ENCODE measurements at regions not wholly inside any gene's neighbourhood (a gene's known extent, or its start where the extent isn't known, plus 50 kb on each side); places are given as distances from the start of the nearest gene placed in this dataset.

DNA sequence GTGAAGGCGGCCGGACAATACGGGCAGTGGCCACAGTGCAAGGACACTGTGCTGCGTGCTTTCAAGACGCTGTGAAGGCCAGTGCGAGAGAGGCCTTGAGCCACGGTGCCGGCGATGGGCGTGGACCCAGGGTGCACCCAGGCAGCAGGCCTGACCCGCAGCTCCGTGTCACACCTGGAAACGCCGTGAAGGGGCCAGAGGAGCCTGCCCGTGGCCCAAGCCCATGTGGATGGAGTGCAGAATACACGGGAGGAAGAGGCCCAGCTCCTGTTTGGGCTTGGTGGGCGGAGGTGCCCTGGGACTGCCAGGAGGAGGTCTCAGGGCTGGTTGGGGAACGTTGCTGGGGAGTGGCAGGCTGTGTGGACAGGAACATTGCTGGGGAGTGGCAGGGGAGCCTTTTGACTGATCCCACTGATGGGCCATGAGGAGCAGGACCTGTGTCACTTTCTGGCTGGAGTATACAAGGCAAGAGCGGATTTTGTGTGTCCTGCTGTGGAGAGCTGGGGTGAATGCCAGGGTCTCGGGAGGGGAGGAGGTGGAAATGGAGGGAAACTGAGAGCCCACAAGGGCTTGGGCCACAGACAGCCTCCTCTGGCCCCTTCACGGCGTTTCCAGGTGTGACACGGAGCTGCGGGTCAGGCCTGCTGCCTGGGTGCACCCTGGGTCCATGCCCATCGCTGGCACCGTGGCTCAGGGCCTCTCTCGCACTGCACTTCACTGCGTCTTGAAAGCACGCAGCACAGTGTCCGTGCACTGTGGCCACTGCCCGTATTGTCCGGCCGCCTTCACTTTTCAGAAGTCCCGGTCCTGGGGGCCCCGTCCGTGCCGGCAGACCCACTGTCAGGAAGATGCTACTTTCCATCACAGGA is 925.4 kb downstream of the BRD1 start:
- no peaks in the 10 kb centered on the region for H3K27me3 ChIP-seq
- H3K4me3 ChIP-seq, result no peak overlapping the region
- DNase-seq, result no peak
- intact Hi-C loops (cut with DNase I), result no loop called here
- no peaks in the 10 kb centered on the region for H3K36me3 ChIP-seq
- H3K4me1 ChIP-seq, result no peaks in the 10 kb centered on the region
- no peaks in the 10 kb centered on the region for H3K9me3 ChIP-seq
- WGBS, 2 donors, result 77 to 92% methylated on average over 14 to 21 of the region's 37 CpGs
- H3K27ac ChIP-seq, result no peak overlapping the region
- TF ChIP-seq, protein P1, sequence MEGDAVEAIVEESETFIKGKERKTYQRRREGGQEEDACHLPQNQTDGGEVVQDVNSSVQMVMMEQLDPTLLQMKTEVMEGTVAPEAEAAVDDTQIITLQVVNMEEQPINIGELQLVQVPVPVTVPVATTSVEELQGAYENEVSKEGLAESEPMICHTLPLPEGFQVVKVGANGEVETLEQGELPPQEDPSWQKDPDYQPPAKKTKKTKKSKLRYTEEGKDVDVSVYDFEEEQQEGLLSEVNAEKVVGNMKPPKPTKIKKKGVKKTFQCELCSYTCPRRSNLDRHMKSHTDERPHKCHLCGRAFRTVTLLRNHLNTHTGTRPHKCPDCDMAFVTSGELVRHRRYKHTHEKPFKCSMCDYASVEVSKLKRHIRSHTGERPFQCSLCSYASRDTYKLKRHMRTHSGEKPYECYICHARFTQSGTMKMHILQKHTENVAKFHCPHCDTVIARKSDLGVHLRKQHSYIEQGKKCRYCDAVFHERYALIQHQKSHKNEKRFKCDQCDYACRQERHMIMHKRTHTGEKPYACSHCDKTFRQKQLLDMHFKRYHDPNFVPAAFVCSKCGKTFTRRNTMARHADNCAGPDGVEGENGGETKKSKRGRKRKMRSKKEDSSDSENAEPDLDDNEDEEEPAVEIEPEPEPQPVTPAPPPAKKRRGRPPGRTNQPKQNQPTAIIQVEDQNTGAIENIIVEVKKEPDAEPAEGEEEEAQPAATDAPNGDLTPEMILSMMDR (IDR thresholded peaks at IDR 0.05), result no peak
- no peak for TF ChIP-seq POLR2A (IDR thresholded peaks at IDR 0.05)

DNA sequence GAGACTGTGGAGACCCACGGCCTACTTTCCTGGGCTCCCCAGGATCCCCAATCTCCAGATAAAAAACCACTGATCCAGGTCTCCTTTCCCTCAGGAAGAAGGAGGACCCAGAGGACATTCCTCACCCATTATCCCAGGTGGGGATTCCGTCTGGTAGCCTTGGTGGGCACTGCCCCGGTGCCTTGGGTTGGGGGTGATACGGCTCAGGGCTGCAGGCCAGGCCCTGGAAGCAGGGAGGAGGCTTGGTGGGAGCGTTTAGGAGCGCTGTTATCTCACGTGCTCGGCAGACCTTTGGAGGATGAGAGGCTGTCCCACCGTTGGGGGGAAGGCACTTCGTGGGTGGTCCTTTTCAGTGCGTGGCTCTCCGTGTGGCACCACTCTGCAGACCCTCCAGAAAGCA is 926.3 kb downstream of the BRD1 start:
- no peak overlapping the region for H3K27ac ChIP-seq
- TF ChIP-seq, protein P1 (IDR thresholded peaks at IDR 0.05), result no peak
- TF ChIP-seq POLR2A (IDR thresholded peaks at IDR 0.05), result no peak
- 40 to 62% methylated on average over 2 of the region's 12 CpGs for WGBS, 2 donors
- H3K27me3 ChIP-seq, result no peaks in the 10 kb centered on the region
- intact Hi-C loops (cut with DNase I), result no loop called here
- DNase-seq, result no peak
- no peak overlapping the region for H3K4me3 ChIP-seq
- H3K36me3 ChIP-seq, result no peaks in the 10 kb centered on the region
- no peaks in the 10 kb centered on the region for H3K9me3 ChIP-seq
- H3K4me1 ChIP-seq, result no peaks in the 10 kb centered on the region

GRCh38 chr22:48900626-48901025 is 927.0 kb downstream of the BRD1 start:
- Histone ChIP-seq H3K27me3 (no peaks in the 10 kb centered on the region), H3K36me3 (no peaks in the 10 kb centered on the region), H3K9me3 (no peaks in the 10 kb centered on the region), H3K27ac (no peak overlapping the region), H3K4me3 (no peak overlapping the region), H3K4me1 (no peaks in the 10 kb centered on the region)
- TF ChIP-seq POLR2A (IDR thresholded peaks at IDR 0.05), result no peak
- TF ChIP-seq, protein P1 (IDR thresholded peaks at IDR 0.05), result no peak
- DNase-seq, result no peak
- intact Hi-C loops (cut with DNase I), result no loop called here
- 70 to 74% methylated on average over 2 to 6 of the region's 9 CpGs for WGBS, 2 donors

GRCh38 chr22:48900327-48900597 is 927.4 kb downstream of the BRD1 start:
- no peaks in the 10 kb centered on the region for H3K9me3 ChIP-seq
- no peak for TF ChIP-seq POLR2A (IDR thresholded peaks at IDR 0.05)
- TF ChIP-seq, protein P1 (IDR thresholded peaks at IDR 0.05), result no peak
- no peak overlapping the region for H3K27ac ChIP-seq
- no peak overlapping the region for H3K4me3 ChIP-seq
- DNase-seq, result no peak
- H3K36me3 ChIP-seq, result no peaks in the 10 kb centered on the region
- intact Hi-C loops (cut with DNase I), result no loop called here
- no peaks in the 10 kb centered on the region for H3K27me3 ChIP-seq
- H3K4me1 ChIP-seq, result no peaks in the 10 kb centered on the region
- WGBS, 2 donors, result 40 to 67% methylated on average over 1 to 2 of the region's 2 CpGs

GRCh38 chr22:48899523-48900326 is 927.9 kb downstream of the BRD1 start:
- 79 to 85% methylated on average over 22 to 29 of the region's 42 CpGs for WGBS, 2 donors
- intact Hi-C loops (cut with DNase I), result no loop called here

More at GRCh38 chr22:48899523-48900326, 927.9 kb downstream of the BRD1 start:
- Histone ChIP-seq H3K36me3 (no peaks in the 10 kb centered on the region), H3K27ac (no peak overlapping the region), H3K27me3 (peaks cover 0 to 4% (median 0%) of the 10 kb centered on the region in 4 donors), H3K4me3 (no peak overlapping the region), H3K9me3 (no peaks in the 10 kb centered on the region), H3K4me1 (no peaks in the 10 kb centered on the region)
- TF ChIP-seq, protein P1 (IDR thresholded peaks at IDR 0.05), result no peak
- no peak for TF ChIP-seq POLR2A (IDR thresholded peaks at IDR 0.05)
- DNase-seq, result no peak

Measured in esophagus squamous epithelium (tissue), 5 donors.